GM12875 (cell line): ENCODE measurements at regions not wholly inside any gene's neighbourhood (a gene's known extent, or its start where the extent isn't known, plus 50 kb on each side); places are given as distances from the start of the nearest gene placed in this dataset.

Experiments
- H3K4me3 ChIP-seq: one replicate; pipeline ENCODE4 v1.5.1; 2011; ENCODE audit warnings: low read depth, low read length, control low read depth
- TF ChIP-seq, protein P1 (sequence below): IDR thresholded peaks from 2 replicates; pipeline ENCODE4 v1.5.1; 2011; ENCODE audit warnings: low read depth, mild to moderate bottlenecking, control low read depth, inconsistent platforms, low read length, moderate library complexity, borderline replicate concordance; ENCODE audit not compliant: insufficient read depth

GRCh38 chr14:52202151-52202550, 65.3 kb upstream of the PTGDR start:
- TF ChIP-seq, protein P1, sequence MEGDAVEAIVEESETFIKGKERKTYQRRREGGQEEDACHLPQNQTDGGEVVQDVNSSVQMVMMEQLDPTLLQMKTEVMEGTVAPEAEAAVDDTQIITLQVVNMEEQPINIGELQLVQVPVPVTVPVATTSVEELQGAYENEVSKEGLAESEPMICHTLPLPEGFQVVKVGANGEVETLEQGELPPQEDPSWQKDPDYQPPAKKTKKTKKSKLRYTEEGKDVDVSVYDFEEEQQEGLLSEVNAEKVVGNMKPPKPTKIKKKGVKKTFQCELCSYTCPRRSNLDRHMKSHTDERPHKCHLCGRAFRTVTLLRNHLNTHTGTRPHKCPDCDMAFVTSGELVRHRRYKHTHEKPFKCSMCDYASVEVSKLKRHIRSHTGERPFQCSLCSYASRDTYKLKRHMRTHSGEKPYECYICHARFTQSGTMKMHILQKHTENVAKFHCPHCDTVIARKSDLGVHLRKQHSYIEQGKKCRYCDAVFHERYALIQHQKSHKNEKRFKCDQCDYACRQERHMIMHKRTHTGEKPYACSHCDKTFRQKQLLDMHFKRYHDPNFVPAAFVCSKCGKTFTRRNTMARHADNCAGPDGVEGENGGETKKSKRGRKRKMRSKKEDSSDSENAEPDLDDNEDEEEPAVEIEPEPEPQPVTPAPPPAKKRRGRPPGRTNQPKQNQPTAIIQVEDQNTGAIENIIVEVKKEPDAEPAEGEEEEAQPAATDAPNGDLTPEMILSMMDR = no peak
- H3K4me3 ChIP-seq = no peak overlapping the region

DNA sequence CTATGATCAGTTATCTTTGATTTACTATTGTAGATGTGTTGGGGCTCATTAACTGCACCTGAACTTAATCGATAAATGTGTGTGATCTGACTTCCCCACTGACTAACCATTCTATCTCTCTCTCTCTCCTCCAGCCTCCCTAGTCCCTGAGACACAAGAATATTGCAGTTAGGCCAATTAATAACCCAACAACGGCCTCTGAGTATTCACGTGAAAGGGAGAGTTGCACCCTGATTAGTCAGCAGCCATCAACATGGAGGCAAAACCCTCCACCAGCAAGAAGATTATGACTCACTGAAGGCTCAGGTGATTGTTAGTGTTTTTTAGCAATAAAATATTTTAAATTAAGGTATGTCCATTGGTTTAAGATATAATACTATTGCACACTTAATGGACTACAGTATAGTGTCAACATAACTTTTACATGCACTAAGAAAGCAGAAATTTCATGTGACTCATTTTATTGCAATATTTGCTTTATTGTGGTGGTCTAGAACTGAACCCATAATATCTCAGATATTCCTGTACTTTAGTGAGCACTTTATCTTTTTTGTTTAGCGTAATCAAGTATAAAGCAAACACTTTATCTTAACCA, 77.1 kb upstream of the PTGDR start:
- TF ChIP-seq, protein P1 = no peak
- H3K4me3 ChIP-seq = no peak overlapping the region

DNA sequence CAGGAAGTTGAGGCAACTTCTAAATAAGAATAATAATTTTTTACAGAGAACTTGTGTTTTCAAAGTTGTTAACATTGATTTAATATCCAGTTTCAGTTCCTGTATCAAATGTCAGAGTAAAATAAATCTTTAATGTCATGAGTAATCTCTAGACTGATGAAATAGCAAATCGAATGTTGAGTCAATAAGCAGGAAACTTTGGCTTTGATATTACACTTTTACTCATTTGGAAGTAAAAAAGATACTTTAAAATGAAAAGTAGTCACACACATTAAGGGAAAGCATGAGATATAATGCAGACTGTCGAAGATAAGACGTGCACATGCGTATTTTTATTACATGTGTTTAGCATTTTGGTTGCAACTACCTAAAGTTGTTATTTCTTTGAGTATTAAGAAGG, 78.2 kb upstream of the PTGDR start:
- TF ChIP-seq, protein P1 = no peak
- no peak overlapping the region for H3K4me3 ChIP-seq

- TF ChIP-seq, protein P1 = no peak
- H3K4me3 ChIP-seq = no peak overlapping the region
These were observed 79.1 kb upstream of the PTGDR start for GRCh38 chr14:52188381-52188780.

DNA sequence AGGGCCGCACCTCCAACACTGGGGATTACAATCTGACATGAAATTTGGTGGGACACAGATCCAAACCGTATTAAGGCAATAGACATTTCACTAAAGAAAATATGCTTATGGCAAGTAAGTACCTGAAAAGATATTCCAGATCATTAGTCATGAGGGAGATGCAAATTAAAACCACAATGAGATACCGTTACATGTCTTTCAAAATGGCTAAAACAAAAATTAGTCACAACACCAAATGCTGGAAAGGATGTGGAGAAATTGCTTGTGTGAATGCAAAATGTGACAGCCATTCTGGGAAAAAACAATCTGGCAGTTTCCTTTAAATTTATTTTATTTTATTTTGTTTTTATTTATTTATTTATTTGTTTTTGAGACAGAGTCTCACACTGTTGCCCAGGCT, 82.3 kb upstream of the PTGDR start:
- TF ChIP-seq, protein P1 = no peak
- H3K4me3 ChIP-seq = no peak overlapping the region

DNA sequence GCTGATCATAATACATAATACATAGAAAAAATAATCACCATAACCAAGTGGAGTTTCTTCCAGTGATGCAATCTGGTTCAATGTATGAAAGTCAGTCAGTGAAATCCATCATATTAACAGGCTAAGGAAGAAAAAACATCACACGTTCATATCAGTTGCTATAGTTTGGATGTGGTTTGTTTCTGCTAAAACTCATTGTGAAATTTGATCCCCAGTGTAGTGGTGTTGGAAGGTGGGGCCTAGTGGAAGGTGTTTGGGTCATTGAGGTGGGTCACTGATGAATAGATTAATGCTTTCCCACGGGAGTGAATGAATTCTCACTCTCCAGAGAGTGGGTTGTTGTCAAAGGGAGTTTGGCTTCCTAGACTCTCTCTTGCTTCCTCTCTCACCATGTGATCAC, 84.6 kb upstream of the PTGDR start:
- TF ChIP-seq, protein P1 = no peak
- no peak overlapping the region for H3K4me3 ChIP-seq

- TF ChIP-seq, protein P1 = no peak
These were observed 88.2 kb upstream of the PTGDR start for GRCh38 chr14:52179141-52179790.

More at GRCh38 chr14:52179141-52179790, 88.2 kb upstream of the PTGDR start:
- no peak overlapping the region for H3K4me3 ChIP-seq
